H9 (cell line): ENCODE measurements at regions not wholly inside any gene's neighbourhood (a gene's known extent, or its start where the extent isn't known, plus 50 kb on each side); places are given as distances from the start of the nearest gene placed in this dataset.

Experiments used
- DNase-seq: peaks from one replicate; pipeline ENCODE4 v3.0.0-alpha.2; 2017
- H2AFZ ChIP-seq: one replicate; pipeline ENCODE4 v1.6.1; 2013; ENCODE audit warnings: mild to moderate bottlenecking, low read length, control low read depth, moderate library complexity
- H2AK5ac ChIP-seq: 2 replicates; pipeline ENCODE4 v1.6.1; 2013; ENCODE audit warnings: low read length, control low read depth, mixed read lengths; ENCODE audit not compliant: insufficient read length
- H2BK120ac ChIP-seq: one replicate; pipeline ENCODE4 v1.6.1; 2013; ENCODE audit warnings: low read depth, mild to moderate bottlenecking, low read length, control low read depth, inconsistent platforms; ENCODE audit not compliant: poor library complexity, severe bottlenecking
- H2BK12ac ChIP-seq: 2 replicates; pipeline ENCODE4 v1.6.1; 2013; ENCODE audit warnings: low read length, control low read depth, mixed read lengths, low read depth; ENCODE audit not compliant: insufficient read length
- H2BK15ac ChIP-seq: 2 replicates; pipeline ENCODE4 v1.6.1; 2013; ENCODE audit warnings: low read depth, low read length, control low read depth
- H2BK20ac ChIP-seq: one replicate; pipeline ENCODE4 v1.6.1; 2013; ENCODE audit warnings: low read depth, mild to moderate bottlenecking, low read length, control low read depth, inconsistent platforms; ENCODE audit not compliant: poor library complexity, severe bottlenecking
- H2BK5ac ChIP-seq: 2 replicates; pipeline ENCODE4 v1.6.1; 2013; ENCODE audit warnings: low read length, control low read depth, mixed read lengths; ENCODE audit not compliant: insufficient read length
- H3K14ac ChIP-seq: 2 replicates; pipeline ENCODE4 v1.6.1; 2013; ENCODE audit warnings: low read length, control low read depth; ENCODE audit not compliant: insufficient read depth
- H3K18ac ChIP-seq: 2 replicates; pipeline ENCODE4 v1.6.1; 2013; ENCODE audit warnings: low read depth, mild to moderate bottlenecking, mixed read lengths, low read length, control low read depth; ENCODE audit not compliant: insufficient read length
- H3K23ac ChIP-seq: 2 replicates; pipeline ENCODE4 v1.6.1; 2013; ENCODE audit warnings: low read length, control low read depth, mixed read lengths, low read depth; ENCODE audit not compliant: insufficient read length
- H3K23me2 ChIP-seq: 2 replicates; pipeline ENCODE4 v1.6.1; 2013; ENCODE audit warnings: low read depth, mild to moderate bottlenecking, mixed read lengths, low read length, control low read depth; ENCODE audit not compliant: insufficient read length, poor library complexity, severe bottlenecking
- H3K27ac ChIP-seq: 2 replicates; pipeline ENCODE4 v1.5.1; 2013; ENCODE audit warnings: low read length, control low read depth, mixed read lengths, low read depth; ENCODE audit not compliant: insufficient read length
- H3K27me3 ChIP-seq: 2 replicates; pipeline ENCODE4 v1.6.1; 2013; ENCODE audit warnings: low read length, control low read depth, inconsistent platforms; ENCODE audit not compliant: insufficient read depth
- H3K4ac ChIP-seq: 2 replicates; pipeline ENCODE4 v1.6.1; 2013; ENCODE audit warnings: low read depth, mild to moderate bottlenecking, control low read depth, inconsistent platforms, low read length, moderate library complexity
- H3K4me1 ChIP-seq: 2 replicates; pipeline ENCODE4 v1.6.1; 2013; ENCODE audit warnings: low read length, control low read depth, inconsistent platforms; ENCODE audit not compliant: insufficient read depth
- H3K4me2 ChIP-seq: 2 replicates; pipeline ENCODE4 v1.6.1; 2013; ENCODE audit warnings: low read length, control low read depth, mixed read lengths; ENCODE audit not compliant: insufficient read length, insufficient read depth
- H3K56ac ChIP-seq: 2 replicates; pipeline ENCODE4 v1.6.1; 2013; ENCODE audit warnings: low read depth, mild to moderate bottlenecking, mixed read lengths, low read length, control low read depth; ENCODE audit not compliant: insufficient read length
- H3K79me1 ChIP-seq: 2 replicates; pipeline ENCODE4 v1.6.1; 2013; ENCODE audit warnings: low read depth, mild to moderate bottlenecking, moderate library complexity, low read length, control low read depth, inconsistent platforms; ENCODE audit not compliant: insufficient read depth, poor library complexity, severe bottlenecking
- H3K79me2 ChIP-seq: 2 replicates; pipeline ENCODE4 v1.6.1; 2013; ENCODE audit warnings: low read length, control low read depth, inconsistent platforms; ENCODE audit not compliant: insufficient read depth
- H3K9ac ChIP-seq: 2 replicates; pipeline ENCODE4 v1.6.1; 2013; ENCODE audit warnings: low read length, control low read depth, mixed read lengths; ENCODE audit not compliant: insufficient read length; ENCODE audit errors: extremely low read depth
- H3K9me3 ChIP-seq: one replicate; pipeline ENCODE4 v1.6.1; 2013; ENCODE audit warnings: low read depth, low read length, inconsistent platforms; ENCODE audit not compliant: control insufficient read depth
- H3T11ph ChIP-seq: one replicate; pipeline ENCODE4 v1.6.1; 2013; ENCODE audit warnings: mild to moderate bottlenecking, low read length, control low read depth, inconsistent platforms
- H4K20me1 ChIP-seq: one replicate; pipeline ENCODE4 v1.6.1; 2013; ENCODE audit not compliant: control insufficient read depth, insufficient read length, insufficient read depth
- H4K5ac ChIP-seq: 2 replicates; pipeline ENCODE4 v1.6.1; 2013; ENCODE audit warnings: low read depth, mild to moderate bottlenecking, mixed read lengths, low read length, control low read depth; ENCODE audit not compliant: insufficient read length
- H4K8ac ChIP-seq: replicated peaks from 2 replicates; pipeline ENCODE4 v1.6.1; 2013; ENCODE audit warnings: low read length, control low read depth, mixed read lengths, low read depth; ENCODE audit not compliant: insufficient read length
- H4K91ac ChIP-seq: 2 replicates; pipeline ENCODE4 v1.6.1; 2013; ENCODE audit warnings: low read depth, mild to moderate bottlenecking, moderate library complexity, mixed read lengths, low read length, control low read depth; ENCODE audit not compliant: insufficient read length
- H3K27ac Mint-ChIP-seq, 3 experiments: 2 replicates in 2 of 3; 3 replicates in 1 of 3; pipeline ENCODE4 v1.8.0; 2020 to 2021; ENCODE audit warnings: mixed read lengths in 3 of 3, mild to moderate bottlenecking in 1 of 3, moderate library complexity in 1 of 3
- H3K27me3 Mint-ChIP-seq: 2 replicates; pipeline ENCODE4 v1.8.0; 2021; ENCODE audit warnings: low read depth, mild to moderate bottlenecking, moderate library complexity, mixed read lengths
- H3K36me3 Mint-ChIP-seq, 3 experiments: 2 replicates in 2 of 3; 3 replicates in 1 of 3; pipeline ENCODE4 v1.8.0; 2020 to 2021; ENCODE audit warnings: low read depth in 3 of 3, mixed read lengths in 3 of 3; ENCODE audit not compliant: insufficient read depth in 1 of 3
- H3K4me1 Mint-ChIP-seq, 2 experiments: 2 replicates each; pipeline ENCODE4 v1.8.0; 2020; ENCODE audit warnings: mixed read lengths in 2 of 2
- H3K4me3 Mint-ChIP-seq, 2 experiments: 2 replicates in 1 of 2; 3 replicates in 1 of 2; pipeline ENCODE4 v1.8.0; 2020 to 2021; ENCODE audit warnings: mild to moderate bottlenecking in 2 of 2, mixed read lengths in 2 of 2, moderate library complexity in 1 of 2
- H3K9me3 Mint-ChIP-seq, 2 experiments: 2 replicates in 1 of 2; 3 replicates in 1 of 2; pipeline ENCODE4 v1.8.0; 2020; ENCODE audit warnings: mild to moderate bottlenecking in 2 of 2, mixed read lengths in 2 of 2, moderate library complexity in 1 of 2
- WGBS: extraction: QIAGEN DNeasy Blood & Tissue Kit; methylation state at CpG from one replicate; pipeline ENCODE4 v1.1.7; 2013; ENCODE audit warnings: missing lambda C conversion rate, low lambda C conversion rate, mixed read lengths; ENCODE audit not compliant: insufficient read length; ENCODE audit errors: extremely low coverage; 5-methylcytosine and 5-hydroxymethylcytosine counted together
- TF ChIP-seq, protein P1 (sequence below): fragments of 200-600 bp; sonication (generic); conservative IDR thresholded peaks from 3 replicates; pipeline ENCODE4 v1.8.0; 2021; ENCODE audit warnings: antibody characterized with exemption, mild to moderate bottlenecking

DNA sequence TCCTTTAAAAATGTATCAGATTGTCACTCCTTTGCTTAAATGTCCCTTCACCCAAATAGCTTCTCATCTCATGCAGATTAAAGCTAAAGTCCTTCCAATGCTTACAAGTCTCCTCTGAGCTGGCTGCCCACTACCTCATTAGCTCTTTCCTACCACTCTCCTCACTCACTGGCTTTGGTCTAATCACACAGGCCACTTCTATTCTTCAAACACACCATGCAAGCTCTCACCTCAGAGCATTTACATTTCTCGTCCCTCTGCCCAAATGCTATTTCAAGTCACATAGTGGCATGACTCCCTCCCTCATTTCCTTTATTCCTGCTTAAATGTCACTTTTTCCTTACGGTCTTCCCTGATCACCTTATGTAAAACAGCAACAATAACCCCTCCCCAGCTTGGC is 110.6 kb upstream of the CMC1 start:
- Histone ChIP-seq H2AFZ (no peak overlapping the region), H2BK15ac (no peak overlapping the region)
- no peaks in the 10 kb centered on the region for H3K36me3 Mint-ChIP-seq

More for the DNA sequence above, 110.6 kb upstream of the CMC1 start:
- Histone ChIP-seq H3K9me3 (no peaks in the 10 kb centered on the region), H2AK5ac (no peak overlapping the region), H2BK12ac (no peak overlapping the region), H2BK20ac (no peak overlapping the region), H3K27ac (no peak overlapping the region), H4K5ac (no peak overlapping the region), H3K4me1 (no peaks in the 10 kb centered on the region), H3K23ac (no peak overlapping the region), H2BK5ac (no peak overlapping the region), H3K79me2 (no peaks in the 10 kb centered on the region), H3K56ac (no peak overlapping the region), H4K20me1 (no peaks in the 10 kb centered on the region), H4K8ac (no peak overlapping the region), H3K14ac (no peak overlapping the region), H3K4ac (no peak overlapping the region), H3K4me2 (no peak overlapping the region), H4K91ac (no peak overlapping the region), H3K27me3 (no peaks in the 10 kb centered on the region), H3T11ph (no peak overlapping the region), H3K79me1 (no peaks in the 10 kb centered on the region), H2BK120ac (no peak overlapping the region), H3K23me2 (no peaks in the 10 kb centered on the region), H3K18ac (no peak overlapping the region), H3K9ac (no peak overlapping the region)
- Mint-ChIP-seq H3K27ac (no peak overlapping the region), H3K4me1 (peaks cover 4 to 5% of the 10 kb centered on the region in 2 experiments), H3K27me3 (no peaks in the 10 kb centered on the region), H3K4me3 (no peak overlapping the region), H3K9me3 (no peaks in the 10 kb centered on the region)
- DNase-seq: no peak
- no CpG with 5 or more reads among the region's 2 CpGs for WGBS
- TF ChIP-seq, protein P1, sequence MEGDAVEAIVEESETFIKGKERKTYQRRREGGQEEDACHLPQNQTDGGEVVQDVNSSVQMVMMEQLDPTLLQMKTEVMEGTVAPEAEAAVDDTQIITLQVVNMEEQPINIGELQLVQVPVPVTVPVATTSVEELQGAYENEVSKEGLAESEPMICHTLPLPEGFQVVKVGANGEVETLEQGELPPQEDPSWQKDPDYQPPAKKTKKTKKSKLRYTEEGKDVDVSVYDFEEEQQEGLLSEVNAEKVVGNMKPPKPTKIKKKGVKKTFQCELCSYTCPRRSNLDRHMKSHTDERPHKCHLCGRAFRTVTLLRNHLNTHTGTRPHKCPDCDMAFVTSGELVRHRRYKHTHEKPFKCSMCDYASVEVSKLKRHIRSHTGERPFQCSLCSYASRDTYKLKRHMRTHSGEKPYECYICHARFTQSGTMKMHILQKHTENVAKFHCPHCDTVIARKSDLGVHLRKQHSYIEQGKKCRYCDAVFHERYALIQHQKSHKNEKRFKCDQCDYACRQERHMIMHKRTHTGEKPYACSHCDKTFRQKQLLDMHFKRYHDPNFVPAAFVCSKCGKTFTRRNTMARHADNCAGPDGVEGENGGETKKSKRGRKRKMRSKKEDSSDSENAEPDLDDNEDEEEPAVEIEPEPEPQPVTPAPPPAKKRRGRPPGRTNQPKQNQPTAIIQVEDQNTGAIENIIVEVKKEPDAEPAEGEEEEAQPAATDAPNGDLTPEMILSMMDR: no peak
